AG04449 (cell line): ENCODE measurements at regions not wholly inside any gene's neighbourhood (a gene's known extent, or its start where the extent isn't known, plus 50 kb on each side); places are given as distances from the start of the nearest gene placed in this dataset.

Experiments used
- CTCF ChIA-PET: fragments of 350-600 bp; formaldehyde crosslinking; extraction: SDS; loops from one replicate; lab custom pipeline; 2021; ENCODE audit warnings: antibody characterized with exemption; lab: Yijun Ruan, JAX
- POLR2A ChIA-PET: fragments of 400-600, 350-600 bp; formaldehyde crosslinking; extraction: SDS; loops from one replicate; lab custom pipeline; 2020; ENCODE audit warnings: antibody characterized with exemption, inconsistent platforms; lab: Yijun Ruan, JAX
- DNase-seq: peaks from one replicate; pipeline ENCODE4 v3.0.0-alpha.2; 2010; ENCODE audit warnings: low read depth, low spot score
- H3K4me3 ChIP-seq: 2 replicates; pipeline ENCODE4 v1.5.1; 2011; ENCODE audit warnings: low read depth, mild to moderate bottlenecking, control low read depth, low read length
- CTCF ChIP-seq: IDR thresholded peaks from one replicate; pipeline ENCODE4 v1.5.1; 2011; ENCODE audit warnings: mild to moderate bottlenecking, moderate library complexity, low read length, control low read depth, inconsistent platforms; ENCODE audit not compliant: insufficient read depth; ENCODE audit errors: missing control alignments

GRCh38 chr1:29532285-29532684 lies 296.0 kb downstream of the PTPRU start:
- TF ChIP-seq CTCF: no peak
- no peak overlapping the region for H3K4me3 ChIP-seq
- ChIA-PET POLR2A (no interaction called here), CTCF (no interaction called here)
- no peak for DNase-seq

DNA sequence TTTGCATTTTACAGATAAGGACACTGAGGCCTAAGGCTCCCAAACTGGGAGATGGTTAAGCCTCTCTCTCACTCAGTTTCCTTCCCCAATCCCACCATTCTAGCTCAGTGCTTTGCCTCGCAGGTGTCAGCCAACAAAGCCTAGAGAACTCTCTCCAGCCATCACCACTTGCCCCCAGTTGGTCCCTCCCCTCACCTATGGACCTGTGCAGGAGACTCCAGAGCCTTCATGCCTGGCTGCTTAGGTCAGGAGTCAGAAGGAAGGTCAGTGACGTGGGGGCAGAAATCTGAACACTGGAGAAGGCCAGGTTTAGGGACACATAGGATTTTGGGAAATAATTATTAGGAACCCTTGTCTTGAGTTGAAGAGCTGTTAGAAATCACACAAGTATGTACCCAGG lies 295.3 kb downstream of the PTPRU start:
- CTCF ChIA-PET: no interaction called here
- H3K4me3 ChIP-seq: no peak overlapping the region
- POLR2A ChIA-PET: no interaction called here
- DNase-seq: no peak
- TF ChIP-seq CTCF: no peak

- ChIA-PET CTCF (interaction anchor here (0.8 kb wide), 1 partner anchor 851 kb away, joined by 3 read pairs; no protein-coding TSS in a partner anchor), POLR2A (no interaction called here)
- no peak for DNase-seq
- no peak overlapping the region for H3K4me3 ChIP-seq
- no peak for TF ChIP-seq CTCF
These were observed 293.5 kb downstream of the PTPRU start for GRCh38 chr1:29529677-29530278.

DNA sequence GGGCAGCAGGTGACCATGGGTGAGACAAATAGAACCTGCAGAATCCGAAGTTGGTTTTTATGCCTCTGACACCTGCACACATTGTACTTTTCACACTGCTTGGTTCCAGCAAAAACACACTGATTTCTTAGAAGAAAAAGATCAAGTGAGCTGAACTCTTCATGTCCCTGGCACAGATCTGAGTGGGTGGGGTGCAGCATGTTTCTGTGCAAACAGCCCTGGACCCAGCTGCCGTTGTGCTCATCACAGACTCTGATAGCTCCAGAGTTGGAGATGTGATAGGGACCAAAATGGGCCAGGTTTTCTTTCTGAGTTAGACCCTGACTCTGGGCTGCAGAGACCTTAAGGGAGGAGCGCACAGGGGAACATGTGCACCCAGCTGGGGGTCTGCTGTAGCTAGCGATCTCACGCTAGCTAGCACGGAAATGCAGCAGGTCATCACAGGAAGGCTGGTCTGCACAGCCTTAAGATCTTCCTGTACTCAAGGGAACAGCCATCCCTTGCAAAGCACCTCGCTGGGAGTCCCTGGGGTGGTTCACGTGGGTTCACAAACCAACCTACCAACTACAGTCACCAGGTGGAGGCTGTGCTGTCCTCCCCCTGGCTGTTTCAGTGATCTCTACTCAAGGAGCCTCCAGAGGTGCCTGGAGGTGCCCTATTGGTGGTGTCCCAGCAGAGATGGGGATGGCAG lies 291.1 kb downstream of the PTPRU start:
- H3K4me3 ChIP-seq: no peak overlapping the region
- no peak for DNase-seq
- ChIA-PET CTCF (interaction anchor here (1.2 kb wide), 1 partner anchor 32 kb away, joined by 3 read pairs; no protein-coding TSS in a partner anchor), POLR2A (no interaction called here)
- TF ChIP-seq CTCF: no peak

DNA sequence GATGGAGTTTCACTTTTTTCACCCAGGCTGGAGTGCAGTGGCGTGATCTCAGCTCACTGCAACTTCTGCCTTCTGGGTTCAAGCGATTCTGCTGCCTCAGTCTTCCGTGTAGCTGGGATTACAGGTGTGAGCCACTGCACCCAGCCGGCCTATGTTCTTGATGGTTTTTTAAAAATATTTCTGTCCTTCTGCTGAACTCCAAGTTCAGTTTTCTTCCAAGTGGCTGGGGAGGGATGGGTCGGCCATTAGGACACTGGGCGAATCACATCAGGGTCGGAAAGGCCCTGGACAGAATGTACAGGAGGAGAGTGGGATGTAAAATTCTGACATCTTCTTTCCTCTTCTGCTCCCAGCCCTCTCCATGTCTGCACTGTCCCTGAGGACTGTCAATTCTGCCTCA lies 289.6 kb downstream of the PTPRU start:
- TF ChIP-seq CTCF: no peak
- CTCF ChIA-PET: interaction anchor here (0.7 kb wide), 1 partner anchor 22 kb away, joined by 3 read pairs; no protein-coding TSS in a partner anchor
- POLR2A ChIA-PET: no interaction called here
- no peak overlapping the region for H3K4me3 ChIP-seq
- DNase-seq: no peak

- no peak for DNase-seq
- H3K4me3 ChIP-seq: no peak overlapping the region
- ChIA-PET CTCF (no interaction called here), POLR2A (no interaction called here)
- no peak for TF ChIP-seq CTCF
These were observed 288.2 kb downstream of the PTPRU start for GRCh38 chr1:29524285-29525065.
